GM18951 (cell line): ENCODE measurements at regions not wholly inside any gene's neighbourhood (a gene's known extent, or its start where the extent isn't known, plus 50 kb on each side); places are given as distances from the start of the nearest gene placed in this dataset.
A peak's percentile ranks its signal among the peaks of the same experiment; 100 is the strongest.

Experiments
- POLR2A ChIP-seq: IDR thresholded peaks from 4 replicates; pipeline ENCODE4 v1.6.1; 2011; ENCODE audit warnings: mild to moderate bottlenecking; ENCODE audit not compliant: insufficient read length, insufficient read depth; ENCODE audit errors: extremely low read depth
- in situ Hi-C: fragments of 300-500 bp; cut with MboI; formaldehyde crosslinking; loops from one replicate; pipeline ENCODE4 v1.12.0; 2022; ENCODE audit warnings: low sequenced_read_pairs, mixed read lengths, inconsistent platforms; ENCODE audit not compliant: unreplicated experiment

DNA sequence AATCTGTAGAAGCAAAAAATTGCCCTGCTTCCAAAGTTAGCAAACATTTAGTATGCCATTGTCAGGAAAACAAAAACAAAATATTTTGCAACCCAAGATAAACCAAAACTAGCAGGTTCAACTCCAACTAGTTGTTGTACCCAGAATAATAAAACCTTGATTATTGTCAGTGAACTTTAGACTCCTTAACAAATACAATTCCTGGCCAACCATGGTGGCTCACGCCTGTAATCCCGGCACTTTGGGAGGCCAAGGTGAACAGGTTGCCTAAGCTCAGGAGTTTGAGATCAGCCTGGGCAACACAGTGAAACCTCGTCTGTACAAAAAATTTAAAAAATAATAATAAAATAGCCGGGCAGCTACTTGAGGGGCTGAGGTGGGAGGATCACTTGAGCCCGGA is 53.6 kb upstream of the EPCAM start:
- no peak for TF ChIP-seq POLR2A
- in situ Hi-C loops, result loop anchor here (25.0 kb wide), 1 partner anchor 653 kb away; no protein-coding TSS in a partner anchor

DNA sequence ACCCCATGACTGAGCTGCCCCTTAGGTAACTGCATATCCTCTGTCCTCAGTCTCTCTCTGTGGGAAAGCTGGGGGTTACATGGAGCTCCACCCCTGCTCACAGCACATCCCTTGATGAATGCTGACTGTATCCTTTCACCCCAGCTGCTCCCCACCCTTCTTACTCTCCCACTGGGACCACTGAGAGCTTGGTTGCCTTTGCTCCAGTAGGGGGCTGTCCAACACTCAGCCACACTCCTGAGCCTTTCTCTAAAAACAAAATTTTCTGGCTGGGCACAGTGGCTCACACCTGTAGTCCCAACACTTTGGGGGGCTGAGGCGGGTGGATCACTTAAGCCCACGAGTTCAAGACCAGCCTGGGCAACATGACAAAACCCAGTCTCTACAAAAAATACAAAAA is 55.4 kb upstream of the EPCAM start:
- no peak for TF ChIP-seq POLR2A
- in situ Hi-C loops, result loop anchor here (25.0 kb wide), 1 partner anchor 651 kb away; no protein-coding TSS in a partner anchor

DNA sequence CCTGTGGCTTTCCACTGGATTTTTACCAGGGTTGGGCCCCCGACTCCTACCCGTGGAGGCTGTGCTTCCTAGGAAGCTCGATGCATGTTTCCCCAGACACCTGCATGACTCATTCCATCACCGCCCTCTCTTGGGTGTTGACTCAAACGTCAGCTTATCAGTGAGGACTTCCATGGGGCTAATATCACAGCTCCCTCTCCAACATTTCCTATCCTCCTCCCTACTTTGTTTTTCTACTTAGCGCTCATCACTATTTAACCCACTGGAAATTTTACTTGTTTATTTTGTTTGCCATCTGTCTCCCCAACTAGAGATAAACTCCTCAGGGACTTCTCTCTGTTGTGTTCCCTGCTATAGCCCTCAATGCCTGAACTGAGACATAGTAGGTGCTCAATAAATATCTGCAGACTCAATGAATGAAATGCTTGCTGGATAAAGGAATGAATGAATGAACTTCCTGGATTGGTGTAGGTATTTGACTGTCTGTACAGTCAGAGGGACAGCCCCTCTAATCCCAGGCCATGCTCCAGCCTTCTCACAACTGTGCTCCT is 55.9 kb upstream of the EPCAM start:
- no peak for TF ChIP-seq POLR2A
- in situ Hi-C loops, result loop anchor here (25.0 kb wide), 1 partner anchor 651 kb away; no protein-coding TSS in a partner anchor

DNA sequence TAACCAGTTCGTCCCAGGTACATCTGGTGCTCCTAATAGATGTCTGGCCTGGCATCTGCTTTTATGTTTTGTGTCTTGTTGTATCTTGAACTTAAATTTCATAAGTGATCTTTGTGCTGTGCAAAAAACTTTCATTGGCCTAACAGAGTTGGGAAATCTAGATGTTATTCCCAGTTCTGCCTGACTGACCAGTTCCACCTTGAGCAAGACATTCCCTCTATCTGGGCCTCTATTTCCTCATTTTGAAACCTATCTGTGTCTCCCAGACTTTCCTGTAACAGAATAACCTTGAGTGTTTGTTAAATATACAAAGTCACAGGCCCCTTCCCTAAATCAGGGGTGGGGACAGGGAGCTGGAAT is 56.6 kb upstream of the EPCAM start:
- in situ Hi-C loops, result loop anchor here (25.0 kb wide), 1 partner anchor 650 kb away; no protein-coding TSS in a partner anchor
- TF ChIP-seq POLR2A, result no peak

DNA sequence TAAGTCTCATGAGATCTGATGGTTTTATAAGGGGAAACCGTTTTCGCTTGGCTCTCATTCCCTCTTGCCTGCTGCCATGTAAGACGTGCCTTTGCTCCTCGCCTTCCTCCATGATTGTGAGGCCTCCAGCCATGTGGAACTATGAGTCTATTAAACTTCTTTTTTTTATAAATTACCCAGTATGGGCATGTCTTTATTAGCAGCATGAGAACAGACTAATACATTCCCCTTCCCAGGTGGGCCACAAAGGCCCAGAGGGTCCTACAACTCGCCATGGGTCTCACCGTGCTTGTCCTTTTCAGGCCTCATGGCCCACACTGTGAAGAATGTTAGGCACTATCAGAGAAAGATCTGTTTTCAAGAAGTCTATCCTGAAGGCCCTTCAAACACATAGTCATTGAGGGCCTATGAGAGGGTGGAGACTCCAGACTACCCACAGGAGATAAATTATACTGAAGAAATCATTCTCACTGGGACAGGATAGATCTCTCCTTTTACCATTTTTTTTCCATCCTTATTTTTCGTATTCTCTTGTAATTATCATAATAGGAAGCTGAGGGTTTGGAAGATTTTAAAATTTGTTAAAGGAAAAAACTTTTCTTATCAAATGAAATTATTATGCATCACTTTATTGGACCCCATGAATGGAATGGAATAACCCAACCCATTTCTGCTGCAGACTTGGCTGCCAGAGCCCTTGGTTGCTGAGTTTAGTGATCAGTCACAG is 57.2 kb upstream of the EPCAM start:
- TF ChIP-seq POLR2A, result no peak
- in situ Hi-C loops, result loop anchor here (25.0 kb wide), 1 partner anchor 650 kb away; no protein-coding TSS in a partner anchor

DNA sequence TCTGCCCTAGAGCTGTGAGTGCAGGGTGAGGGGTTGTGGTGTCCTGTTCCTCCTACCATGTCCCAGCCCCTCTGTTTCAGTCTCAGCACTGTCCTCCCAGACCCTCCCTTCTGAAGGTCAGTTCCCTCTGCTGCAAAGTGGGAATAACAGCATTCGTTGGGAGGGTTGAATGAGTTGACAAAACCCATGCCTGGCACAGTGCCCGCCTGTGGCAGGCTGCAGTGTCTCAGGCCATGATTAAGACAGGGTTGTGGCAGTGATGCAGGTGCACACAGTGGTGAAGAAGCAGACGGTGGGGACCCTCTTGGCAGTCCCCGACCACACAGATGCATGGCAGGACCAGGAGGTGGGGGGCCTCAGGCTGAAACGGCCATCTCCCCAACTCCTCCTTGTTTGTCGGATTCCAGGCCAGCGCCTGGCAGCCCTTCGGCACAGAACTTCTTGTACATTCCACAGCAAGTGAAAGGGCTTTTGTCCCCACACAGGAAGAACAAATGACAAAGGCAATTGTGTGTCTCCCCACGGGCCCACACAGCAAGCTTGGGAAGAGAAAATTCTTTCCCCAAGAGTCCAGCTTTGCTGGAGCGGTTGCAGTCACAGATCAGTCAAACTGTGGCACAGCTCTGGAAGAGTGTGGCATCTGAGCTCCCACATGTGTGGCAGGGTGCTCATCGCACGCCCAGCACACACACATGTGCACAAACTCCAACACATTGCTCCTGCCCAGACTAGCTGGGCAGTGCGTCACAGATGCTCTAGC is 58.1 kb upstream of the EPCAM start:
- TF ChIP-seq POLR2A, result peak; percentile 33
- in situ Hi-C loops, result loop anchor here (25.0 kb wide), 1 partner anchor 649 kb away; no protein-coding TSS in a partner anchor

DNA sequence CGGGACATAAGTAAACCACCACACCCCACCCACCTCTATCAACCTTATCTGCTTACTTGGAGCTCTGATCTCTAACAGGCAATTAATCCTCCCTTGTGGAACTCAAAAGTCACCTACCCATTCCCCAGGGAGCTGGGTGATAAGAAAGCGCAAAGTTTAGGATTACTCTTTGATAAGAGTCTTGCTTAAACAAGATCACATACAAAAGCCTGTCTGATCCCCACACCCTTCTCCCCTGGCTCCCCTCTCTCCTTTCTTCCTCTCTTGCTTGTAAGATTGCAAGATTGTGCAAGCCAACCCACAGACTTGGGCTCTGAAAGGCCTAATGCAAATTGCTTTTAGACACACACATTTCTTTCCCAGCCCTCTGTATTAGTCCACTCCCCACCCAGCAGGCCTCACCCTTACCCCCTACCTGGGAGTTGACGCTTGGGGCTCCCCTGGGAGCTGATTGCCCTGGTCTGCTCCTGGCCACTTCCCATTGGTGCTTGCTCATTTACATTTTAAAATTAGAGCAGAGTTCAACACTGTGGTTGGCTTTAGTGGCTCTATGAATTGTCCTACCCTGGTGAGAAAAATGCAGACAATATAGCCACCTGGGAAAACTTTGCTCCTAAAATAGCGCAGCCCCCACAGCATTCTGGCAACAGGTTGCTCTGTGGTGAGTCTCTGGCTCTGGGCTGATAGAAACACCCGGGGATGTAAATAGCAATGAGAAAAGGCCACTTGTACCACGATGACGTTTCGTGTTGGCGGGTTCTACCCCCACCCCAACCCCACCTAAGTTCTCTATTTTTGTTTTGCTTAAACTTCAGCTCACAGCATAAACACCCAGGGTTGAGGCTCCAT is 58.9 kb upstream of the EPCAM start:
- in situ Hi-C loops, result loop anchor here (25.0 kb wide), 1 partner anchor 648 kb away; no protein-coding TSS in a partner anchor
- no peak for TF ChIP-seq POLR2A

DNA sequence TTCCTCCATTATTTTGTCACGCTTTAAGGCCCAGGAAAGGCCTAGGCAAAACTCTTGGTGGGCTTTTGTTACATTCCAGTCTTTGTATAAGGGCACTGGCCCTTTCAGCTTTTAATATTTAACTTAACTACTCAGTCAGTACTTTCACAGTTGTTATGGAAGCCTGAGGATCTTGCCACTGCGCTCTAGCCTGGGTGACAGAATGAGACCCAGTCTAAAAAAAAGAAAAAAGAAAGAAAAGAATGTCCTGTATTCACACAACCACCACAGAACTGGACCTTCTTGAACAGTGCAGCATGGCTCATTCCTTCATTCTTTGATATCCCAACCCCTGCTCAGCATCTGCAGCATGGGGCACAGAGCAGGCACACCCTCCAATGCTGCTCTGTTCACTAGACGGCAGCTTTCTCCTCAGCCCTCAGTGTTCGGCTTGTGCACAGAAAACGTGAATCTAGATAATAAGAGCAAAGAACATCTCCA is 59.6 kb upstream of the EPCAM start:
- in situ Hi-C loops, result loop anchor here (25.0 kb wide), 1 partner anchor 647 kb away; no protein-coding TSS in a partner anchor
- no peak for TF ChIP-seq POLR2A

DNA sequence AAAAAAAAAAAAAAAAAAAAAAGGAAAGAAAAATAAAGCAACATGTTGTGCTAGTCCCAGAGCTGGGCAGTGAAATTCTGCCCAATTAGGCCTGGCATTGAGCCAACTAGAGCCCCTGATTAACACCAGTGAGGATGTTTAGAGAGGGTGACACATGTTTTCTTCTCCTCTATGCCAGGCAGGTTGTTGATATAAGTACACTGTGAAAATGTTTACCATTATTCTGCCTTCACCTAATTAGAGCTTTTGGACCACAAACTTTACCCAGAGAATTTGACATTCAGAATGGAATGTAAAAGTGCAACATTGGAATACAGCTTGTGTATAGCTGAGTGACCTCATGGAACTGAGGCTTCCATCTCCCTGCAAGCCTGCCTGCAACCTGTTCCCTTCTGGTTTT is 62.0 kb upstream of the EPCAM start:
- in situ Hi-C loops, result loop anchor here (25.0 kb wide), 1 partner anchor 645 kb away; no protein-coding TSS in a partner anchor
- TF ChIP-seq POLR2A, result no peak

DNA sequence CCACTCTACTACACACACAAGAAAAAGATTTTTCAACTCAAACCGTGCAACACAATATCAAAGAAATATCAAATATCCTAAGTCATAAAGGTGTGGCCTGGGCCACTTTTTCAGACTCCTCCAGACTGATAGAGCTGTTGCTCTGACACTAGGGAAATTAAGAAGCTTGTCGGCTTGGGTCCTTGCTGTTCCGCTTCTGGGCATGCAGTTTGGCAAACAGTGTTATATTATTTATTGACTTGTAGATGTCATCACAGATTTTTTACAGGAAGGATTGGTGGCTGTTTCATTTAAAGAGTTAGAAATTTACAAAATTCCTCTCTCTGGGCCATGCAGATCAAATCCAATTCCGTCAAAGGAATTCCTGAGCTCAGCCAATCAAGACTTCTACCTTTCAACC is 64.5 kb upstream of the EPCAM start:
- in situ Hi-C loops, result loop anchor here (25.0 kb wide), 1 partner anchor 642 kb away; no protein-coding TSS in a partner anchor
- no peak for TF ChIP-seq POLR2A

DNA sequence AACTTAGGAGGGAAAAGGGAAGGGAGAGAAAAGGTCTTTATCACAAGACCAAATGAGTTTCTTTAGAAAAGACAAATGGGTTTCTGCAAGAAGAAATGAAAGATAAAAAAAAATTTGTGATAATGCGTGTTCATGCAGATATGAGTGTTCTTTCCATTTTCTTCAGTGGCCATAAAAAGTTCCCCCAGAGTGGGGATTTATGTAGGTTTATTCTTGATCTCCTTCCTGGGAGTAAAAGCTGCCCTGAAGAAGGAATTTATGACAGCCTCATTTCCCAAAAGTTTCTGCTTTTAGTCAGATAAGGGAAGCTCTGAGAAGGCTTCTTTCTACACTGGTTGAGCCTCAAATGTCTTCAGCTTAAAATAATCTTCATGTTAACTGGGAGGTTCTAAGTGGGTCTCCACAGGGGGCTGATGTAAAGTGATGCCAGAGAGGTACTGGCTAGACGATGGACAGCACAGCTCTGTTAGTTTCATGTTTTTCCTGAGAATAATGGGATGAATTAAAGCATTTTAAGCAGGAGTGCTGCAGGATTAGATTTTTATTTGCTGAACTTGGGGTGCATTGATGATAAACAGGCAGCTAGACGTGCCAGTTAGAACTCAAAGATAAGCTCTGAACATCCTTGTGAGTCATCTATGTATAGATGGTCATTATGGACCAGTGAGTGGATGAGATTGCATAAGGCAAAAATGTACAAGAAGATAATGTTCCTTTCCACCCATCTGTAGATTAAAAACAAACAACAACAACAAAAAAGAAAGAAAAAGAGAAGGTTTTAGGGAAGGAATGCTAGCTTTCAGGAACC is 65.6 kb upstream of the EPCAM start:
- in situ Hi-C loops, result loop anchor here (25.0 kb wide), 1 partner anchor 641 kb away; no protein-coding TSS in a partner anchor
- no peak for TF ChIP-seq POLR2A
